ENCODE measurements at regions not wholly inside any gene's neighbourhood (a gene's known extent, or its start where the extent isn't known, plus 50 kb on each side); places are given as distances from the start of the nearest gene placed in this dataset.

GRCh38 chr10:9262770-9263169, 1208.3 kb downstream of the GATA3 start:
- BruUV-seq (replicated peaks): no TSS peak

GRCh38 chr10:9268176-9268575, 1213.7 kb downstream of the GATA3 start:
- DNase-seq (ENCODE audit: low read depth, low spot score) (no peak), ATAC-seq (no peak)
- ChIA-PET RAD21 (ENCODE audit: low non-redundant PET in 1 of 2, low total read pairs in 2 of 2, uncharacterized antibody in 2 of 2, unreplicated experiment in 2 of 2) (no interaction called here), CTCF (no interaction called here), POLR2A (no interaction called here)
- Histone ChIP-seq H3K36me3 (ENCODE audit: control insufficient read depth in 1 of 2, insufficient read depth in 2 of 2, low read length in 2 of 2) (no peaks in the 10 kb centered on the region), H3K9me3 (ENCODE audit: control insufficient read depth in 1 of 2, insufficient read depth in 1 of 2, low read depth in 1 of 2, low read length in 2 of 2) (no peaks in the 10 kb centered on the region; a peak in 2 of 4 replicates), H3K4me3 (replicated peaks in 1 of 2; ENCODE audit: low read depth in 1 of 2, low read length in 2 of 2) (no peak overlapping the region), H4K20me1 (ENCODE audit: insufficient read depth) (no peaks in the 10 kb centered on the region), H3K27ac (ENCODE audit: low read depth, low read length) (no peak overlapping the region), H2AFZ (ENCODE audit: low read depth, low read length, poor library complexity, severe bottlenecking) (no peak overlapping the region), H3K4me2 (ENCODE audit: low read length) (no peak overlapping the region), H3K9me2 (ENCODE audit: insufficient read depth) (no peaks in the 10 kb centered on the region), H3K4me1 (ENCODE audit: control insufficient read depth in 1 of 2, insufficient read depth in 2 of 2, low read length in 2 of 2) (no peaks in the 10 kb centered on the region), H3K27me3 (ENCODE audit: insufficient read depth, low read length) (no peaks in the 10 kb centered on the region), H3K9ac (ENCODE audit: low read length) (no peak overlapping the region), H3K79me2 (ENCODE audit: insufficient read depth, low read length) (no peaks in the 10 kb centered on the region)
- no peak for TF ChIP-seq MAX (IDR thresholded peaks at IDR 0.05)
- no peak for TF ChIP-seq FOSL1 (IDR thresholded peaks at IDR 0.05; ENCODE audit: low read depth)
- TF ChIP-seq ZFX (IDR thresholded peaks at IDR 0.05): no peak
- no peak for TF ChIP-seq EGR1 (IDR thresholded peaks at IDR 0.05; ENCODE audit: low read depth)
- no peak for TF ChIP-seq ATF3 (IDR thresholded peaks at IDR 0.05)
- no peak for TF ChIP-seq CEBPB (IDR thresholded peaks at IDR 0.05; ENCODE audit: low read depth)
- TF ChIP-seq YY1 (IDR thresholded peaks at IDR 0.05; ENCODE audit: extremely low read depth, insufficient replicate concordance, low read depth, low read length): no peak
- no peak for TF ChIP-seq ZNF274 (IDR thresholded peaks at IDR 0.05; ENCODE audit: low read depth, low read length)
- no peak for TF ChIP-seq REST (IDR thresholded peaks at IDR 0.05; ENCODE audit: low read depth)
- TF ChIP-seq TCF7L2 (IDR thresholded peaks at IDR 0.05; ENCODE audit: borderline replicate concordance, extremely low read depth, insufficient read depth, insufficient read length): no peak
- intact Hi-C loops (cut with micrococcal nuclease): no loop called here
- BruUV-seq (replicated peaks): no TSS peak

More at GRCh38 chr10:9262770-9263169, 1208.3 kb downstream of the GATA3 start:
- CTCF ChIA-PET: no interaction called here
- Histone ChIP-seq H2AFZ (ENCODE audit: low read depth, low read length, poor library complexity, severe bottlenecking) (no peak overlapping the region), H4K20me1 (ENCODE audit: insufficient read depth) (no peaks in the 10 kb centered on the region), H3K9me2 (ENCODE audit: insufficient read depth) (no peaks in the 10 kb centered on the region), H3K27me3 (ENCODE audit: insufficient read depth, low read length) (no peaks in the 10 kb centered on the region), H3K79me2 (ENCODE audit: insufficient read depth, low read length) (no peaks in the 10 kb centered on the region), H3K27ac (ENCODE audit: low read depth, low read length) (no peak overlapping the region), H3K36me3 (ENCODE audit: control insufficient read depth in 1 of 2, insufficient read depth in 2 of 2, low read length in 2 of 2) (no peaks in the 10 kb centered on the region), H3K4me1 (ENCODE audit: control insufficient read depth in 1 of 2, insufficient read depth in 2 of 2, low read length in 2 of 2) (no peaks in the 10 kb centered on the region), H3K9me3 (ENCODE audit: control insufficient read depth in 1 of 2, insufficient read depth in 1 of 2, low read depth in 1 of 2, low read length in 2 of 2) (peaks cover 10 to 13% of the 10 kb centered on the region in 2 experiments; a peak in 2 of 4 replicates), H3K9ac (ENCODE audit: low read length) (no peak overlapping the region), H3K4me3 (replicated peaks in 1 of 2; ENCODE audit: low read depth in 1 of 2, low read length in 2 of 2) (no peak overlapping the region), H3K4me2 (ENCODE audit: low read length) (no peak overlapping the region)
- DNase-seq (ENCODE audit: low read depth, low spot score) (no peak), ATAC-seq (no peak)
- POLR2A ChIA-PET: no interaction called here
- RAD21 ChIA-PET (ENCODE audit: low non-redundant PET in 1 of 2, low total read pairs in 2 of 2, uncharacterized antibody in 2 of 2, unreplicated experiment in 2 of 2): no interaction called here
- intact Hi-C loops (cut with micrococcal nuclease): no loop called here
- TF ChIP-seq POLR2AphosphoS5 (IDR thresholded peaks at IDR 0.05; ENCODE audit: low read depth, low read length) (no peak), EGR1 (IDR thresholded peaks at IDR 0.05; ENCODE audit: low read depth) (no peak), SRF (IDR thresholded peaks at IDR 0.05; ENCODE audit: low read depth) (no peak), CBX3 (IDR thresholded peaks at IDR 0.05; ENCODE audit: low read depth) (no peak), SP1 (IDR thresholded peaks at IDR 0.05; ENCODE audit: low read depth) (no peak)

Measured in HCT116 (cell line).